Upper lobe of left lung (tissue), 4 donors: ENCODE measurements at regions not wholly inside any gene's neighbourhood (a gene's known extent, or its start where the extent isn't known, plus 50 kb on each side); places are given as distances from the start of the nearest gene placed in this dataset.

Source experiments
- CTCF ChIP-seq, 6 experiments: fragments of 450-650 bp in 4 of 6; fragments of 200-600 bp in 2 of 6; sonication (generic) in 2 of 6; IDR thresholded peaks; one replicate each; pipeline ENCODE4 v1.5.1; 2016 to 2019; ENCODE audit warnings: antibody characterized with exemption in 6 of 6
- EP300 ChIP-seq, 4 donors: sonication (generic); formaldehyde crosslinking; IDR thresholded peaks; one replicate each; pipeline ENCODE4 v1.5.1; 2017; ENCODE audit warnings: antibody characterized with exemption in 4 of 4, control low read depth in 2 of 4

- TF ChIP-seq CTCF (IDR thresholded peaks at IDR 0.05) (no peak), EP300 (IDR thresholded peaks at IDR 0.05) (no peak)
Measured at GRCh38 chr5:93313672-93314071, 267.3 kb downstream of the NR2F1-AS1 start.
